ENCODE measurements at regions not wholly inside any gene's neighbourhood (a gene's known extent, or its start where the extent isn't known, plus 50 kb on each side); places are given as distances from the start of the nearest gene placed in this dataset.

DNA sequence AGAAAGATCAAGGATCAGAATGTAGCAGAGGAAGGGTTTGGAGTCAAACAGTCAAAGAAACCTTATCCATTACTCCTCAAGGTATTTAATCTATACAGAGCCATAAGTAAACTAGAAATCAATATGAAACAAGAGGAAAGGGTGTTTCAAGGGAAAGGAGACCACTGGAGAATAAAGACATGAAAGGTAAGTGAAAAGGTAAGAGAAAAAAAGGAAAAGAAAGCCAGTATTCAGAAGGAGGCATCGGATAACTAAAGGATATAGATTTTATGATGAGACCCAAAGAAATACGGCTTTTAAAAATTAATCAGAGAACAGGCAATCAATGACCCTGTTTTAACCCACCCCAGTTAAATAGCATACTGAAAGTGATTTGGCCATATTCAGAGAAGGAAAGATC lies 438.7 kb upstream of the MIR17HG start:
- POLR2A ChIA-PET: no interaction called here
- H3K4me3 ChIP-seq (ENCODE audit: low read depth, low read length): no peak overlapping the region
- no peaks in the 10 kb centered on the region for H3K4me1 ChIP-seq (ENCODE audit: control insufficient read depth, insufficient read depth, low read length)
- no peaks in the 10 kb centered on the region for H3K9me3 ChIP-seq (ENCODE audit: control insufficient read depth, insufficient read depth, low read depth, low read length)
- no peak overlapping the region for H3K27ac ChIP-seq (ENCODE audit: extremely low read depth, low read depth, low read length)
- TF ChIP-seq ZNF202 (tag by site-specific recombination; IDR thresholded peaks at IDR 0.05; ENCODE audit: borderline replicate concordance) (no peak), ZNF433 (tag by site-specific recombination; IDR thresholded peaks at IDR 0.05; ENCODE audit: low read depth) (no peak), SP7 (tag by site-specific recombination; IDR thresholded peaks at IDR 0.05) (no peak), ZFP3 (tag by site-specific recombination; IDR thresholded peaks at IDR 0.05; ENCODE audit: low read depth) (no peak), ZNF48 (tag by site-specific recombination; IDR thresholded peaks at IDR 0.05) (no peak), SP2 (tag by site-specific recombination; IDR thresholded peaks at IDR 0.05) (no peak), ZNF549 (tag by site-specific recombination; IDR thresholded peaks at IDR 0.05) (no peak), ZNF624 (tag by site-specific recombination; IDR thresholded peaks at IDR 0.05) (no peak)
- TF ChIP-seq, protein P1, sequence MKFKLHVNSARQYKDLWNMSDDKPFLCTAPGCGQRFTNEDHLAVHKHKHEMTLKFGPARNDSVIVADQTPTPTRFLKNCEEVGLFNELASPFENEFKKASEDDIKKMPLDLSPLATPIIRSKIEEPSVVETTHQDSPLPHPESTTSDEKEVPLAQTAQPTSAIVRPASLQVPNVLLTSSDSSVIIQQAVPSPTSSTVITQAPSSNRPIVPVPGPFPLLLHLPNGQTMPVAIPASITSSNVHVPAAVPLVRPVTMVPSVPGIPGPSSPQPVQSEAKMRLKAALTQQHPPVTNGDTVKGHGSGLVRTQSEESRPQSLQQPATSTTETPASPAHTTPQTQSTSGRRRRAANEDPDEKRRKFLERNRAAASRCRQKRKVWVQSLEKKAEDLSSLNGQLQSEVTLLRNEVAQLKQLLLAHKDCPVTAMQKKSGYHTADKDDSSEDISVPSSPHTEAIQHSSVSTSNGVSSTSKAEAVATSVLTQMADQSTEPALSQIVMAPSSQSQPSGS (tag by site-specific recombination; IDR thresholded peaks at IDR 0.05; ENCODE audit: low read depth): no peak
- CTCF ChIA-PET: no interaction called here
- H3K36me3 ChIP-seq (ENCODE audit: control insufficient read depth in 2 of 2, insufficient read depth in 1 of 2, low read length in 2 of 2): no peaks in the 10 kb centered on the region

DNA sequence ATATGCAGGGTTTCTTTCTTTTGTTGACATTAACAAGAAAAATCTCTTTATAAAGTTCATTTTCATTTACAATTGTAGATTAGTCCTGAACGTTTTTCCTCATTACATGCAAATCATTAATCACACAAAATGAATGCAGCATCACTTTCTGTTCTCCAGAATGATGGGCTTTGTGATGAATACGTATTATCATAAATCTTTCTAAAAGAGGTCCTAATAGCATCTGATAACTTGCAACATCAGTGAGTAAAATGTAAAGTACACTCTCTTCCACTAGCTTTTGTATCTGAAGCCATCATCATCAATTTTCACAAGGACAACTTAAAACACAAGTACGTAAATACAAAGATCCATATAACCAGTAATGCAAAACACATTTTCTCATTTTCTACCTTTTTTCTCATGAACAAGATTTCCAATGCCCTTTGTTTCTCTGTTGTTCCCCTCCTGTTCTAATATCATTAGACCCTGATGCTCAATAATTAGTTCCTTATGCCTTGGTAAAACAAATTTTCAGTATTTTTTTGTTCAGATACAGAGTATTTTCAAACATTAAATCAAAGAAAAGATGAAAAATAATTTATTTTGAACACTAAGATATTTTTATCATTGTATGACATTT lies 437.4 kb upstream of the MIR17HG start:
- ChIA-PET POLR2A (no interaction called here), CTCF (no interaction called here)
- TF ChIP-seq, protein P2, sequence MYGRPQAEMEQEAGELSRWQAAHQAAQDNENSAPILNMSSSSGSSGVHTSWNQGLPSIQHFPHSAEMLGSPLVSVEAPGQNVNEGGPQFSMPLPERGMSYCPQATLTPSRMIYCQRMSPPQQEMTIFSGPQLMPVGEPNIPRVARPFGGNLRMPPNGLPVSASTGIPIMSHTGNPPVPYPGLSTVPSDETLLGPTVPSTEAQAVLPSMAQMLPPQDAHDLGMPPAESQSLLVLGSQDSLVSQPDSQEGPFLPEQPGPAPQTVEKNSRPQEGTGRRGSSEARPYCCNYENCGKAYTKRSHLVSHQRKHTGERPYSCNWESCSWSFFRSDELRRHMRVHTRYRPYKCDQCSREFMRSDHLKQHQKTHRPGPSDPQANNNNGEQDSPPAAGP (tag by site-specific recombination; IDR thresholded peaks at IDR 0.05): no peak
- TF ChIP-seq ZNF175 (tag by site-specific recombination; IDR thresholded peaks at IDR 0.05): no peak
- TF ChIP-seq ZNF792 (tag by site-specific recombination; IDR thresholded peaks at IDR 0.05): no peak
- TF ChIP-seq ZXDB (tag by site-specific recombination; IDR thresholded peaks at IDR 0.05): no peak
- TF ChIP-seq ZNF391 (tag by site-specific recombination; IDR thresholded peaks at IDR 0.05; ENCODE audit: borderline replicate concordance, low read depth): no peak
- TF ChIP-seq, protein P3, sequence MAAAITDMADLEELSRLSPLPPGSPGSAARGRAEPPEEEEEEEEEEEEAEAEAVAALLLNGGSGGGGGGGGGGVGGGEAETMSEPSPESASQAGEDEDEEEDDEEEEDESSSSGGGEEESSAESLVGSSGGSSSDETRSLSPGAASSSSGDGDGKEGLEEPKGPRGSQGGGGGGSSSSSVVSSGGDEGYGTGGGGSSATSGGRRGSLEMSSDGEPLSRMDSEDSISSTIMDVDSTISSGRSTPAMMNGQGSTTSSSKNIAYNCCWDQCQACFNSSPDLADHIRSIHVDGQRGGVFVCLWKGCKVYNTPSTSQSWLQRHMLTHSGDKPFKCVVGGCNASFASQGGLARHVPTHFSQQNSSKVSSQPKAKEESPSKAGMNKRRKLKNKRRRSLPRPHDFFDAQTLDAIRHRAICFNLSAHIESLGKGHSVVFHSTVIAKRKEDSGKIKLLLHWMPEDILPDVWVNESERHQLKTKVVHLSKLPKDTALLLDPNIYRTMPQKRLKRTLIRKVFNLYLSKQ (tag by site-specific recombination; IDR thresholded peaks at IDR 0.05; ENCODE audit: borderline replicate concordance): no peak
- TF ChIP-seq OVOL3 (tag by site-specific recombination; IDR thresholded peaks at IDR 0.05): no peak
- no peak for TF ChIP-seq ZFP69B (tag by site-specific recombination; IDR thresholded peaks at IDR 0.05)
- TF ChIP-seq ZNF529 (tag by site-specific recombination; IDR thresholded peaks at IDR 0.05; ENCODE audit: insufficient replicate concordance): no peak
- no peak for TF ChIP-seq SP2 (tag by site-specific recombination; IDR thresholded peaks at IDR 0.05)
- TF ChIP-seq ZNF629 (tag by site-specific recombination; IDR thresholded peaks at IDR 0.05): no peak
- TF ChIP-seq ZNF596 (tag by site-specific recombination; IDR thresholded peaks at IDR 0.05): no peak
- TF ChIP-seq ZBTB8A (tag by site-specific recombination; IDR thresholded peaks at IDR 0.05): no peak
- no peak for TF ChIP-seq ZNF146 (tag by site-specific recombination; IDR thresholded peaks at IDR 0.05)
- TF ChIP-seq ZNF510 (tag by site-specific recombination; IDR thresholded peaks at IDR 0.05; ENCODE audit: insufficient replicate concordance): no peak
- no peak for TF ChIP-seq MYNN (tag by site-specific recombination; IDR thresholded peaks at IDR 0.05; ENCODE audit: borderline replicate concordance)

More for the DNA sequence above, 437.4 kb upstream of the MIR17HG start:
- H3K27ac ChIP-seq (ENCODE audit: extremely low read depth, low read depth, low read length): no peak overlapping the region
- no peak overlapping the region for H3K4me3 ChIP-seq (ENCODE audit: low read depth, low read length)
- H3K36me3 ChIP-seq (ENCODE audit: control insufficient read depth in 2 of 2, insufficient read depth in 1 of 2, low read length in 2 of 2): no peaks in the 10 kb centered on the region
- no peaks in the 10 kb centered on the region for H3K9me3 ChIP-seq (ENCODE audit: control insufficient read depth, insufficient read depth, low read depth, low read length)
- no peaks in the 10 kb centered on the region for H3K4me1 ChIP-seq (ENCODE audit: control insufficient read depth, insufficient read depth, low read length)

Data from HEK293 (cell line).